HG02970 (cell line): ENCODE measurements at regions not wholly inside any gene's neighbourhood (a gene's known extent, or its start where the extent isn't known, plus 50 kb on each side); places are given as distances from the start of the nearest gene placed in this dataset.

Experiments used
- ATAC-seq: cut with Tn5 transposase; IDR thresholded peaks from one replicate; pipeline ENCODE4 v1.9.1; 2021; ENCODE audit warnings: mild to moderate bottlenecking, moderate library complexity, moderate number of reproducible peaks; ENCODE audit not compliant: unreplicated experiment, low FRiP score

GRCh38 chr6:141594874-141595273 is 537.9 kb upstream of the GJE1 start:
- no peak for ATAC-seq

GRCh38 chr6:141593311-141593710 is 539.4 kb upstream of the GJE1 start:
- no peak for ATAC-seq

- no peak for ATAC-seq
Measured at GRCh38 chr6:141587482-141588266, 545.1 kb upstream of the GJE1 start.

- ATAC-seq: no peak
Measured at GRCh38 chr6:141580988-141581552, 551.7 kb upstream of the GJE1 start.

- no peak for ATAC-seq
Measured at GRCh38 chr6:141580131-141580530, 552.6 kb upstream of the GJE1 start.

- no peak for ATAC-seq
Measured at GRCh38 chr6:141576751-141577150, 556.0 kb upstream of the GJE1 start.

- ATAC-seq: peak; percentile 68
Measured at GRCh38 chr6:141562851-141563763, 569.6 kb upstream of the GJE1 start.

GRCh38 chr6:141562186-141562811 is 570.4 kb upstream of the GJE1 start:
- peak; percentile 13 for ATAC-seq

- ATAC-seq: no peak
Measured at GRCh38 chr6:141561154-141561553, 571.6 kb upstream of the GJE1 start.

GRCh38 chr6:141552463-141552862 is 580.3 kb upstream of the GJE1 start:
- ATAC-seq: peak; percentile 84

- ATAC-seq: no peak
Measured at GRCh38 chr6:141552031-141552430, 580.7 kb upstream of the GJE1 start.

- no peak for ATAC-seq
Measured at GRCh38 chr6:141551318-141551717, 581.4 kb upstream of the GJE1 start.

GRCh38 chr6:141550471-141550870 is 582.3 kb upstream of the GJE1 start:
- no peak for ATAC-seq

GRCh38 chr6:141548966-141549365 is 583.8 kb upstream of the GJE1 start:
- ATAC-seq: no peak

- ATAC-seq: no peak
Measured at GRCh38 chr6:141541581-141542324, 591.0 kb upstream of the GJE1 start.

- no peak for ATAC-seq
Measured at GRCh38 chr6:141540207-141540606, 592.5 kb upstream of the GJE1 start.

- no peak for ATAC-seq
Measured at GRCh38 chr6:141539617-141540016, 593.1 kb upstream of the GJE1 start.

GRCh38 chr6:141532211-141532610 is 600.5 kb upstream of the GJE1 start:
- ATAC-seq: no peak

- no peak for ATAC-seq
Measured at GRCh38 chr6:141531040-141531439, 601.7 kb upstream of the GJE1 start.

- no peak for ATAC-seq
Measured at GRCh38 chr6:141528596-141528995, 604.1 kb upstream of the GJE1 start.
